Amniotic stem cell (primary cell): ENCODE measurements at regions not wholly inside any gene's neighbourhood (a gene's known extent, or its start where the extent isn't known, plus 50 kb on each side); places are given as distances from the start of the nearest gene placed in this dataset.

ENCODE experiments used
- DNase-seq: peaks from one replicate; lab custom pipeline; 2025; lab: John Stamatoyannopoulos, UW

DNA sequence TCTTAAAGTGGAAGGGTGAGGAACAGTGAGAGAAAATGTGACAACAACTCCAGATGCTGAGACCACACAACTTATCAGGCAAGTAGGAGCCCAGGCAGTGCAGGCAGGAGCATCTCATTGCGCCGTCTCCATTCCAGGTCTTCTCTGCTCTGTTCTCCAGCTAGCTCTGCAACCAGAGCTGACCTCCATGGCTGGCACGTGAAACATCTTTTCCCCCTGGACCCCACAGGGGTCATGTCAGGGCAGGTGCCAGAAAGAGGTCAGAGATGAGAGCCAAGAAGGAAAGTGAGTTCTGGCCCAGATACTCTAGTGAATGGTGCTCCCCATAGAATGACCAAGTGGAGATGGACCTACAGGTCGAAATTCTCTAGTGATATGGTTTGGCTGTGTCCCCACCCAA, 281.4 kb downstream of the SMOC2 start:
- no peak for DNase-seq

DNA sequence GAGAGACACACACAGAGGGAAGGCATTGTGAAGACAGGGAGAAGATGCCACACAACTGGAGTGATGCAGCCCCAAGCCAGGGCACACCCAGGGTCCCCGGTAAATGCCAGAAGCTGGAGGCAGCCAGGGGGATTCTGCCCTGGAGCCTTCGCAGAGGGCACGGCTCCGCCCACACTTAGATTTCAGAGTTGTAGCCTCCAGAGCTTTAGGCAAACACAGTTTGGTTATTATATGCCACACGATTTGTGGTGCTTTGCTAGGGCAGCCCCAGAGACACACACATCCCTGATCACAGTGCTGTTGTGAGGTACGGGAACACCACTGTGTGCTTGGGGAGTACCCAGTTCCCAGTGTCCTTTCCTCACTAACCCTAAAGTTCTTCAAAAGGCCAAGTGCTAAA, 280.6 kb downstream of the SMOC2 start:
- DNase-seq = no peak

DNA sequence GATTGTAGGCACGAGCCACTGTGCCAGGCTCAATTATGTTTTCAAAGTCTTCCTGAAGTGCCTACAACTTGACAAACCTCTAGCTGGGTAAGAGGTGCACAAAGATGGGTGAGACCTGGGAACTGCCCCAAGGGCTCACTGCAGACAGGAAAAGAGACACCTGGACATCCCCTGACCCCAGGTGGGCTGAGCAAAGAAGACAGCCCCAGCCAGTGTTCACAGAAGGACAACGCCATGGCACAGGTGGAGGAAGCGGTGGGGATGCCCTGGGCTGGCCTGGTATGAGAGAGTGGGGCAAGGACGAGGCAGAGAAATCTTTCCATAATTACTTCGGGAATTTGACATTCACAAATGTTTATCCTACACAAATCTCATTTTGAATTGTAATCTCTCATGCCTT, 278.9 kb downstream of the SMOC2 start:
- DNase-seq = no peak

DNA sequence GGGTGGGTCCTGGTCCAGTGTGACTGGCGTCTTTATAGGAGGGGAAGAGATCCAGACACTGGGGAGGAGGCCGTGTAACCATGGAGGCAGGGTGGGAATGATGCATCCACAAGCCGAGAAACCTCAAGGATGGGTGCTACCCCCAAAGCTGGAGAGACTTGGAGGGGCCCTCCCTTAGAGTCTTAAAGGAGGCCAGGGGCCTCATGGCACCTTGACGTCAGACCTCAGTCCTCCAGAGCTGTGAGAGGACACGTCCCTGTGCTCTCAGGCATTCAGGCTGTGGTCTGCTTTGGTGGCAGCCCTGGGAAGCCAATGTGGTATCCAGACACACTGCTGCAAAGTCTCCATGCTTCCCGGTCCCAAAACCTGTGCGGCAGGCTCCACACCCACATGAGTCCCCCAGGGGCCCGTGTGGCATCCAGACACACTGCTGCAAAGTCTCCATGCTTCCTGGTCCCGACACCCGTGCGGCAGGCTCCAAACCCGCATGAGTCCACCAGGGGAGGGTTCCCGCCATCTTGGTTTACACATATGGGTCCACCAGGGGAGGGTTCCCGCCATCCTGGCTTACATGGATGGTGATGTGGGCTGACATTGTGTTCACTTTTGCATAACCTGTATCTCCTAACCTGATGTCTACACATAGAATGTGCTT, 278.0 kb downstream of the SMOC2 start:
- no peak for DNase-seq
